GM12892 (cell line): ENCODE measurements at regions not wholly inside any gene's neighbourhood (a gene's known extent, or its start where the extent isn't known, plus 50 kb on each side); places are given as distances from the start of the nearest gene placed in this dataset.

ENCODE experiments used
- POLR2A ChIP-seq: IDR thresholded peaks from 2 replicates; pipeline ENCODE4 v1.6.1; 2011; ENCODE audit warnings: low read depth, low read length, control low read depth
- POLR2AphosphoS5 ChIP-seq: IDR thresholded peaks from 2 replicates; pipeline ENCODE4 v1.6.1; 2011; ENCODE audit warnings: low read depth, low read length, control low read depth

- TF ChIP-seq POLR2AphosphoS5, result no peak
- TF ChIP-seq POLR2A, result no peak
These were observed 57.2 kb upstream of the HS3ST1 start for GRCh38 chr4:11485926-11486325.
